Endothelial cell of umbilical vein (primary cell): ENCODE measurements at regions not wholly inside any gene's neighbourhood (a gene's known extent, or its start where the extent isn't known, plus 50 kb on each side); places are given as distances from the start of the nearest gene placed in this dataset.

Source experiments
- BruUV-seq: library from RNA; stranded (reverse); fragments of 400-500 nt; replicated peaks from 2 replicates; lab custom pipeline; 2021; lab: Mats Ljungman, UMichigan
- CTCF ChIA-PET: fragments of 300-600, 350-600 bp; sonication (Branson Sonifier 250); formaldehyde crosslinking; loops from one replicate; lab custom pipeline; 2021; ENCODE audit warnings: antibody characterized with exemption, inconsistent platforms; lab: Charles Lee
- POLR2A ChIA-PET: fragments of 300-600, 350-600 bp; sonication (Branson Sonifier 250); formaldehyde crosslinking; loops from one replicate; lab custom pipeline; 2021; ENCODE audit warnings: antibody characterized with exemption, inconsistent platforms; lab: Charles Lee
- DNase-seq: peaks from one replicate; pipeline ENCODE4 v3.0.0-alpha.2; 2011; ENCODE audit warnings: low read depth, low spot score
- FAIRE-seq: peaks from 2 replicates; lab custom pipeline; 2011; peaks lifted over from hg19 to GRCh38; lab: Jason Lieb, UNC
- H2AFZ ChIP-seq: 2 replicates; pipeline ENCODE4 v1.6.0; 2012; ENCODE audit warnings: low read depth, low read length, control low read depth, inconsistent platforms
- H3K27ac ChIP-seq: 2 replicates; pipeline ENCODE4 v1.5.1; 2011; ENCODE audit warnings: low read depth, mild to moderate bottlenecking, control low read depth, low read length, moderate library complexity; ENCODE audit not compliant: insufficient read depth
- H3K27me3 ChIP-seq, 2 experiments: 2 replicates each; pipeline versions ENCODE4 v1.6.0 to v1.6.1; 2011; ENCODE audit warnings: low read length in 2 of 2, mixed read lengths in 1 of 2; ENCODE audit not compliant: control insufficient read depth in 2 of 2, insufficient read depth in 2 of 2
- H3K36me3 ChIP-seq, 2 experiments: 2 replicates in 1 of 2; 3 replicates in 1 of 2; pipeline ENCODE4 v1.5.1; 2011; ENCODE audit warnings: low read length in 2 of 2, mild to moderate bottlenecking in 1 of 2, moderate library complexity in 1 of 2; ENCODE audit not compliant: control insufficient read depth in 2 of 2, insufficient read depth in 2 of 2; ENCODE audit errors: extremely low read depth in 1 of 2
- H3K4me1 ChIP-seq: 3 replicates; pipeline ENCODE4 v1.5.1; 2011; ENCODE audit warnings: mild to moderate bottlenecking, low read length; ENCODE audit not compliant: control insufficient read depth, insufficient read depth; ENCODE audit errors: extremely low read depth
- H3K4me2 ChIP-seq: 2 replicates; pipeline ENCODE4 v1.6.1; 2011; ENCODE audit warnings: low read length, control low read depth, mixed read lengths; ENCODE audit not compliant: insufficient read depth
- H3K4me3 ChIP-seq, 3 experiments: fragments of 200-600 bp in 1 of 3; sonication (generic), shearing (Covaris generic) in 1 of 3; replicated peaks in 1 of 3; 2 replicates each; pipeline ENCODE4 v1.5.1; 2011 to 2016; ENCODE audit warnings: control low read depth in 3 of 3, low read length in 3 of 3, mild to moderate bottlenecking in 2 of 3, inconsistent platforms in 1 of 3, low read depth in 1 of 3, moderate library complexity in 1 of 3; ENCODE audit not compliant: insufficient read depth in 1 of 3
- H3K79me2 ChIP-seq: 2 replicates; pipeline ENCODE4 v1.6.0; 2012; ENCODE audit warnings: low read length, inconsistent platforms; ENCODE audit not compliant: control insufficient read depth, insufficient read depth
- H3K9ac ChIP-seq: replicated peaks from 2 replicates; pipeline ENCODE3; 2011; ENCODE audit warnings: low read length, control low read depth; ENCODE audit not compliant: insufficient read depth; ENCODE audit errors: extremely low read depth
- H3K9me1 ChIP-seq: replicated peaks from 3 replicates; pipeline ENCODE4 v1.6.0; 2011; ENCODE audit warnings: mild to moderate bottlenecking, low read length; ENCODE audit not compliant: control insufficient read depth, insufficient read depth; ENCODE audit errors: extremely low read depth
- H3K9me3 ChIP-seq: replicated peaks from 2 replicates; pipeline ENCODE4 v1.5.1; 2012; ENCODE audit warnings: low read length, inconsistent platforms; ENCODE audit not compliant: control insufficient read depth, insufficient read depth
- H4K20me1 ChIP-seq: replicated peaks from 2 replicates; pipeline ENCODE3; 2011; ENCODE audit warnings: mild to moderate bottlenecking, low read length; ENCODE audit not compliant: control insufficient read depth, insufficient read depth; ENCODE audit errors: extremely low read depth
- EZH2 ChIP-seq: IDR thresholded peaks from 2 replicates; pipeline ENCODE4 v1.6.1; 2012; ENCODE audit warnings: borderline replicate concordance, low read depth, mild to moderate bottlenecking, moderate library complexity, low read length, inconsistent platforms; ENCODE audit not compliant: severe bottlenecking
- FOS ChIP-seq: IDR thresholded peaks from 2 replicates; pipeline ENCODE4 v1.6.1; 2011; ENCODE audit warnings: mild to moderate bottlenecking, low read length, moderate library complexity, borderline replicate concordance; ENCODE audit not compliant: insufficient read depth
- GATA2 ChIP-seq: IDR thresholded peaks from 2 replicates; pipeline ENCODE4 v1.7.0; 2011; ENCODE audit warnings: low read depth, mild to moderate bottlenecking, moderate library complexity, mixed read lengths, low read length; ENCODE audit not compliant: insufficient read length, insufficient read depth
- JUN ChIP-seq: IDR thresholded peaks from 2 replicates; pipeline ENCODE4 v1.6.1; 2011; ENCODE audit warnings: borderline replicate concordance, low read depth; ENCODE audit not compliant: insufficient read length, insufficient read depth
- MYC ChIP-seq: IDR thresholded peaks from one replicate; pipeline ENCODE4 v1.6.1; 2011; ENCODE audit warnings: mild to moderate bottlenecking, low read depth, low read length
- POLR2A ChIP-seq: IDR thresholded peaks from 2 replicates; pipeline ENCODE4 v1.6.1; 2012; ENCODE audit warnings: low read depth, mild to moderate bottlenecking, control low read depth, low read length
- POLR2AphosphoS5 ChIP-seq: IDR thresholded peaks from 2 replicates; pipeline ENCODE4 v1.6.1; 2012; ENCODE audit warnings: low read depth, mild to moderate bottlenecking, control low read depth, low read length, moderate library complexity; ENCODE audit not compliant: insufficient read depth
- dilution Hi-C: fragments of 300-500 bp; cut with MboI; formaldehyde crosslinking; loops from one replicate; pipeline ENCODE4 v1.15.0; 2019; ENCODE audit warnings: low sequenced_read_pairs; ENCODE audit not compliant: extremely low pct_ligation_motif_present
- intact Hi-C: fragments of 100-400 bp; cut with micrococcal nuclease; formaldehyde crosslinking; loops from one replicate; pipeline ENCODE4 v1.10.0; 2022
- TF ChIP-seq, protein P1 (sequence below), 2 donors: IDR thresholded peaks; 1 replicate in 1 of 2; 2 replicates in 1 of 2; pipeline ENCODE4 v1.5.1; 2011; ENCODE audit warnings: low read length in 2 of 2, mild to moderate bottlenecking in 2 of 2, moderate library complexity in 2 of 2, control low read depth in 1 of 2, inconsistent platforms in 1 of 2, low read depth in 1 of 2; ENCODE audit not compliant: insufficient read depth in 1 of 2; ENCODE audit errors: extremely low read depth in 1 of 2
- TF ChIP-seq, protein P2 (sequence below): IDR thresholded peaks from 2 replicates; pipeline ENCODE4 v1.6.1; 2011; ENCODE audit not compliant: insufficient read depth, insufficient read length

DNA sequence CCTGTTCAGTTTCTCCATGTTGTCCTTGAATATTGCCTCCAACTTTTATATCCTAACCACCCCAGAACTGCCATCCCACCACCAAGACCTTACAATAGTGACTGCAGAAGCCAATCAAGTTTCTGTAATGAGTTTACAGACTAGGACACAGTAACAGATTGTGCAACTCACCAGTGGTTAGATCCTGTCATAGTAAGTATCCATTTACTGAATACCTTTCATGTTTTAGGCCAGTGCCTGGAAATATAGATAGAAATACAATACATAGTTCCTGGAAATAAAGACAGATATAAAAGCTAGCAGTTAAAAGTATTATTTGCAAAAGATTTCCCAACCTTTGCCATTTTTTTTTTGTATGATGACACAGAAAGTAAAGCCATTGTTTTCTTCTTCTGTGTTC is 471.8 kb upstream of the BTBD3 start:
- ChIA-PET CTCF (no interaction called here), POLR2A (no interaction called here)
- H3K27ac ChIP-seq = no peak overlapping the region
- H3K27me3 ChIP-seq = no peaks in the 10 kb centered on the region
- H3K4me3 ChIP-seq = no peak overlapping the region
- dilution Hi-C loops (no loop called here), intact Hi-C loops (no loop called here)
- no peaks in the 10 kb centered on the region for H3K9me1 ChIP-seq
- TF ChIP-seq JUN = no peak
- TF ChIP-seq POLR2A = no peak
- TF ChIP-seq EZH2 = no peak
- no peak for TF ChIP-seq MYC
- TF ChIP-seq, protein P1, sequence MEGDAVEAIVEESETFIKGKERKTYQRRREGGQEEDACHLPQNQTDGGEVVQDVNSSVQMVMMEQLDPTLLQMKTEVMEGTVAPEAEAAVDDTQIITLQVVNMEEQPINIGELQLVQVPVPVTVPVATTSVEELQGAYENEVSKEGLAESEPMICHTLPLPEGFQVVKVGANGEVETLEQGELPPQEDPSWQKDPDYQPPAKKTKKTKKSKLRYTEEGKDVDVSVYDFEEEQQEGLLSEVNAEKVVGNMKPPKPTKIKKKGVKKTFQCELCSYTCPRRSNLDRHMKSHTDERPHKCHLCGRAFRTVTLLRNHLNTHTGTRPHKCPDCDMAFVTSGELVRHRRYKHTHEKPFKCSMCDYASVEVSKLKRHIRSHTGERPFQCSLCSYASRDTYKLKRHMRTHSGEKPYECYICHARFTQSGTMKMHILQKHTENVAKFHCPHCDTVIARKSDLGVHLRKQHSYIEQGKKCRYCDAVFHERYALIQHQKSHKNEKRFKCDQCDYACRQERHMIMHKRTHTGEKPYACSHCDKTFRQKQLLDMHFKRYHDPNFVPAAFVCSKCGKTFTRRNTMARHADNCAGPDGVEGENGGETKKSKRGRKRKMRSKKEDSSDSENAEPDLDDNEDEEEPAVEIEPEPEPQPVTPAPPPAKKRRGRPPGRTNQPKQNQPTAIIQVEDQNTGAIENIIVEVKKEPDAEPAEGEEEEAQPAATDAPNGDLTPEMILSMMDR (IDR thresholded peaks at IDR 0.05; ENCODE audit: extremely low read depth in 1 of 2, insufficient read depth in 1 of 2, low read depth in 1 of 2, low read length in 2 of 2) = no peak
- no peak for TF ChIP-seq POLR2AphosphoS5
- no peak for TF ChIP-seq GATA2
- TF ChIP-seq, protein P2, sequence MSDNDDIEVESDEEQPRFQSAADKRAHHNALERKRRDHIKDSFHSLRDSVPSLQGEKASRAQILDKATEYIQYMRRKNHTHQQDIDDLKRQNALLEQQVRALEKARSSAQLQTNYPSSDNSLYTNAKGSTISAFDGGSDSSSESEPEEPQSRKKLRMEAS = no peak
- TF ChIP-seq FOS = no peak
- no TSS peak for BruUV-seq
- no peak overlapping the region for H3K4me2 ChIP-seq
- H3K4me1 ChIP-seq = peaks cover 8% of the 10 kb centered on the region
- no peak overlapping the region for H3K9ac ChIP-seq
- FAIRE-seq = no peak
- H3K9me3 ChIP-seq = no peaks in the 10 kb centered on the region
- H3K79me2 ChIP-seq = no peaks in the 10 kb centered on the region
- no peaks in the 10 kb centered on the region for H3K36me3 ChIP-seq
- no peak for DNase-seq
- H2AFZ ChIP-seq = no peak overlapping the region
- no peaks in the 10 kb centered on the region for H4K20me1 ChIP-seq
